NCI-H1092 treated with DMSO at 0.1 percent for 48 hours (cell line): ENCODE measurements at regions not wholly inside any gene's neighbourhood (a gene's known extent, or its start where the extent isn't known, plus 50 kb on each side); places are given as distances from the start of the nearest gene placed in this dataset.
A peak's percentile ranks its signal among the peaks of the same experiment; 100 is the strongest.
"Not testable (repeated sequence)": the region's sequence is repeated elsewhere in the genome, so short reads cannot be mapped to it uniquely, and the experiment has no call there.

Experiments used
- DNase-seq: peaks from one replicate; lab custom pipeline; 2025; lab: John Stamatoyannopoulos, UW

DNA sequence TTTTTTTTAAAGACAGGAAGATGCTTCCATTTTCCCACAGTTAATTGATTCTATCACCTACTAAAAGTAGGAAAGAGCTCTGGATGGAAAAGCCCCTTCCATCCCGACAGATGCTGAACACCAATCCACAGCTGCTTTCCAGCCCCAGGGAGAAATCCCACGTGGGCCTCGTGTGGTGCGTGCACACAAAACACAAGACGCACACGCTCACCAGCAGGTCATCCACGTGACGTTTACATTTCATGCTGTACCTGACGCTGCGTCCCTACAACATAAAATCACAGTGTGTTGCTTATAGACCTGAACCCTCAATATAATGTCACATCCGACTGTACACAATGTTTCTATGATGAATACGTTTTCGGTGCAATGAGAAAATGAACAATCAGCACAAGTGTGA, 50.2 kb upstream of the DACT2 start:
- no peak for DNase-seq

DNA sequence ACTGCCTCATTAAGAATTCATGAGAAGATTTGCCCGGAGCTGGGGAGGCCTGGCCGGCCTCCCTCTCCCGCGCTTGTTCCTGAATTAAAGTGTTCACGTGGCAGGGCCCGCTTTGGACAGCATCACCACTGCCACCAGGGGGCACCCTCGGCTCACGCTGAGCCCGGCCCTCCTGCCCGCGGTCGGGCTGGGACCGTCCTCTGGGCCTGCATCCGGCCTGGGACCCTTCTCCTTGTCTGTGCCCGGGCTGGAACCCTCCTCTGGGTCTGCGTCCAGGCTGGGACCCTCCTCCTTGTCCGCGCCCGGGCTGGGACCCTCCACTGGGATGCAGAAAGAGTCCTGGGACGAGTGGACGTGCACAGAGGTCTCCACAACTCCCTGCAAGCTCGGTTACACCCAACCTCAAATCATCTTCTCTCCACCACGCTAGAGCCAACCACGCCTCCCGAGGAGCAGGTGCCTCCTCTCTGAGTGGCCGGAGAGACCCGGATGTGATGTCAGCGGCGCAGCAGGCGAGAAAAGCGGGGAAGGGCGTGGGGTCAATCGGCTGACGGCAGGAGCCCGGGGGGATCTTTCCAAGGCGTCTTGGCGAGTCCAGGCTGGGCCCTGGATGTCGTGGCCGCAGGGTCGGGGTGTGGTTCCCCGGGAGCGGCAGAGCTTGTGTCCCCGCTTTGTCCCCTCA, 50.9 kb upstream of the DACT2 start:
- DNase-seq, result peak; percentile 82

DNA sequence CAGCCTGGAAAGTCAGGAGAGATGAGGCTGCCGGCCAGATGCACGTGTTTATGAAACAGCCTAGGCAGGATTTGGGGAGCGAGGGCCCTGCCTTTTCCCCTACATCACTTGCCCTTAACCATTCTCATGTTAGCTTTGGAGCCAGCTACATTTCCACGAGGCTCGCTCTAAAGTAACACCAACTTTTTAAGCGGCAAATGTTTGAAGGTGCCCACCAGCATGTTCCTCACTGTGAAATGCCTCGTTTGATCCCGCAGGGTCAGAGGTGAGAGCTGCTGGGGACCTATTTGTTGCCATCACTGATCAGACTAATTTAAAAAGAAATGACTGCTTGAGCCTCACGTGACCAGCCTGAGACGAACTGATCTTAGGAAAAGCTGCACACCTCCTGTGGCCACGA, 51.6 kb upstream of the DACT2 start:
- DNase-seq, result no peak

DNA sequence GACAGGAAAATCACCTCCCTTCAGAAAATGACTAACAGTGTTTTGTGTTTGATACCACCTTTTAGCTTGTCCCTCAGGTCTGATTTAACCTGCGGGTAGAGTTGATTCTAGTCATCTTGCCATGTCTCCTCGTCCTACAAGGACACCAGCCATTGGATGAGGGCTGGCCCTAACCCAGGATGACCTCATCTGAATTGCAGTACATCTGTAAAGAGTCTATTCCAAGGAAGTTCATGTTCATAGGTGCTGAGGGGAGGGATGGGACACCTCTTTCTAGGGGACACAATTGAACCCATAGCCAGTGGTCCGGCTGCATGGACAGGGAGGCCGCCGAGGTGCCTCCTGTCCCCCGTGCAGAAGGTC, 52.0 kb upstream of the DACT2 start:
- DNase-seq, result no peak

- no peak for DNase-seq
These were observed 52.6 kb upstream of the DACT2 start for GRCh38 chr6:168371981-168372711.

DNA sequence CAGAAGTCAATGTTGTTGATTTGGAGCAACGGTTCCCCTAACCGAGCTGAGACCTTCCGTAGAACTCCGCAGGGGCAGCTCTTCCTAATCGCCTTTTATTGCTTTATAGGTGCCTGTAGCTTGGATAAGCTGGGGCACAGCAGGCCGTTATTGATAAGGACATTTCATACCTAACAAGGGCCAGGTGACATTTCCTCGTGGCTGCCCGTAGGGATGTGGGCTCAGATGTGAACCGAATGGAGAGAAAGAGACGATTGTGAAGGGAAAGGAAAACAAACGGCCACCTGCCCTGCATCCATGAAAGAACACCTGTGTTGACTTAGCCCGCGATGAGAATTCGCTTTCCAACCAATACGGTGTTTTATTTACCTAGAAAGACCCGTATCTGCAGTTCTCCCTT, 53.3 kb upstream of the DACT2 start:
- peak; percentile 96 for DNase-seq

DNA sequence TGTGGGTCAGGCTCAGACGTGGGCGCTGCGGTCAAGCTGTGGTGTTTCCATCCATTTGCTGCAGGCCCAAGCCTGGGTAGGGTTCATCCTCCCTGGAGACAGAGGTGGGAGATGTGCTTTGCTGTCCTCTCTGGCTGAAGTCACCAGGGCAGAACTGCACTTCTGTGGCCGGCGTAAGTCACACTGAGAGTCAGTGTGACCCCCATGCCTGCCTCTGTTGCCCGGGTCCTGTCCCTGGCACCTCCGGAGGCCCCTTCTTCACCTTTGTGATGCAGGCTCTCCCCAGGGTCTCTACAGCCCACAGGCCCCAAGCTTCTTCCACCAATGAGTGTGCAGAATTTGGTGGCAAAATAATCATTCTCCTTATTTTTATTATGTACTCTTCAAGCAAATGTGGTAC, 53.8 kb upstream of the DACT2 start:
- DNase-seq, result no peak

GRCh38 chr6:168374051-168374502, 54.5 kb upstream of the DACT2 start:
- peak; percentile 87 for DNase-seq

DNA sequence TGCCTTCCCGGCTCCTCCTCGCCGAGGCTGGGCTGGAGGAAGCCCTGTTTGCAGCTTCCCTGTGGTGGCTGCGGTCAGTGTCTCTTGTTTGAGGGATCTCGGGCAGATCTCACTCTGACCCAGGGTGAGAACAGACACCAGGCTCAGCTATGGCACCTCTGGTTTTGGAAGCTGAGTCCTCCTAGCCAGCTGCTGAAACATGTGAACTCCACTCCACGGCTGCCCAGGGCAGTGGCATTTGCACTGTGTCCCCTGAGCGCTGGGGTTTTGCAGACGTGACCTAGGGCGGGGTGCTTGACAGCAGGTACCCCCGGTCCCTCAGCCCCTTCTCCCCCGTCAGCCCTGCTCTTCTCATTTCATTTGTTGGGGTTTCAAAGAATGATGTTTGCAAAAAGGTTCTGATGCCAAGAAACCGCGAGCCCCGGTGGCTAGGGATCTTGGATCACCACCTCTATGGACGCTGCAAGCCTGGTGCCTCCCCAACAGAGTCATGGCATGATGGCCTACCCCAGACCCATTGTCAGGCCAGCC, 55.0 kb upstream of the DACT2 start:
- DNase-seq, result no peak

GRCh38 chr6:168376120-168376519, 56.5 kb upstream of the DACT2 start:
- peak; percentile 77 for DNase-seq

DNA sequence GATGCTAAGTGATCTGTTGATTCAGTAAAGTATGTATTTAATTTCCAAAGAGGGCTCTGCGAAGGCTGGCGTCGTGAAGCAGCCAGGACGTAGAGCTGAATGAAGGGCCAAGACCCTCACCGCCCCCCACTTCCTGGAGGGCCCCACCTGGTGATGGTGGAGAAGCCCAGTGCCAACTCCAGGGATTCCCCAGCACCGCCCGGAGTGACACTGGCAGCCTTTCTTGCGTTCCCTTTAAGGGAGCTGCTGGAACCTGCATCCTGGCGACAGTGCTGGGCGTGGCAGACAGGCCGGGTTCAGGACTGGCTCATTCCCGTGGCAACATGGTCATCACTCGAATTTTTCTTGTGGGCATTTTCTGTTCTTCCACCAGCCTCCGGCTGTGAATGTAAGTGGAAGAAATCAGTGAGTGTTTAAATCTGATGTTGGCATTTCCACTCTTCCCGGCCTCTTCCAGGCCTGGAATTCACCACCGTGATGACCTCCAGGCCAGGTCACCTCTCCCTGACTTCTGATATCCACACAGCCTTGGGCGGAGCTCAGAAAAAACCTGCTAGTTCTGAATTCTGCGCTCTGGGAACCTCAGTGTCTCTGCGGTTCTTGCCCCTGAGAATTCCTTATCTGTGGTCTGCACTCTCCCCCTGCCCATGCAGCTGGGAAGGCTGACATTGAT, 57.4 kb upstream of the DACT2 start:
- no peak for DNase-seq

GRCh38 chr6:168377484-168377855, 57.9 kb upstream of the DACT2 start:
- peak; percentile 92 for DNase-seq

DNA sequence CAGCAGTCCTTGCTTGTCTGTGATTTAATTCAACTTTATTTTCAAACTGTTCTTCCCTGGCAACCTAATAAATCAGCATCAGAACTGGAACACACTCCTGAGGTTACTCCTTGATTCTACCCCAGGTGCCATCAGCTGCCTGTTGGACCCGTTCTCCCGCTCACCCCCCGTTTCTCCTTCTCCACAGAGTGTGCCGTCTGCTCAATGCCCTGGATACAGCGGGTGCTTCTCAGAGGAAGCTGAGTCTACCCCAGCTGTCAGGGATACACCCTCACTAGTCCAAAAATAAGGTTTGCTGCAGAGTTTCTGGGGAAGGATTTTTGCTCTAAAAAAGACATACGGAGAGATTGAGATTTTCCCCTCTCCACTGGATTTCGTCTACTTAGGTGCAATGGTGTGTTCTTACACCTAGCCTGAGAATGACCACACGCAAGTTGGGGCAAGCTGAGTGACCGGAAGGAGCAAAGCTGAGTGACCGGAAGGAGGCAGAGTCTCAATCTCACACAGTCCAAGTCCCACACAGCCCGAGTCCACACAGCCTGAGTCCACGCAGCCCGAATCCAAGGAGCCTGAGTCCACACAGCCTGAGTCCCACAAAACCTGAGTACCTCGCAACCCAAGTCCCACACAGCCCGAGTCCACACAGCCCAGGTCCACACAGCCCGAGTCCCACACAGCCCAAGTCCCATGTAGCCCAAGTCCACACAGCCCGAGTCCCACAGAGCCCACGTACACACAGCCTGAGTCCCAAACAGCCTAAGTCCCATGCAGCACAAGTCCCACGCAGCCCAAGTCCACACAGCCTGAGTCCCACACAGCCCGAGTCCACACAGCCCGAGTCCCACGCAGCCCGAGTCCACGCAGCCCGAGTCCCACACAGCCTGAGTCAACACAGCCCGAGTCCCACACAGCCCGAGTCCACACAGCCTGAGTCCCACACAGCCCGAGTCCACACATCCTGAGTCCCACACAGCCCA, 58.6 kb upstream of the DACT2 start:
- DNase-seq, result peak; percentile 92

GRCh38 chr6:168379579-168379978, 60.0 kb upstream of the DACT2 start:
- DNase-seq, result not testable (repeated sequence)

GRCh38 chr6:168380166-168380955, 60.6 kb upstream of the SMOC2 start:
- DNase-seq, result not testable (repeated sequence)

DNA sequence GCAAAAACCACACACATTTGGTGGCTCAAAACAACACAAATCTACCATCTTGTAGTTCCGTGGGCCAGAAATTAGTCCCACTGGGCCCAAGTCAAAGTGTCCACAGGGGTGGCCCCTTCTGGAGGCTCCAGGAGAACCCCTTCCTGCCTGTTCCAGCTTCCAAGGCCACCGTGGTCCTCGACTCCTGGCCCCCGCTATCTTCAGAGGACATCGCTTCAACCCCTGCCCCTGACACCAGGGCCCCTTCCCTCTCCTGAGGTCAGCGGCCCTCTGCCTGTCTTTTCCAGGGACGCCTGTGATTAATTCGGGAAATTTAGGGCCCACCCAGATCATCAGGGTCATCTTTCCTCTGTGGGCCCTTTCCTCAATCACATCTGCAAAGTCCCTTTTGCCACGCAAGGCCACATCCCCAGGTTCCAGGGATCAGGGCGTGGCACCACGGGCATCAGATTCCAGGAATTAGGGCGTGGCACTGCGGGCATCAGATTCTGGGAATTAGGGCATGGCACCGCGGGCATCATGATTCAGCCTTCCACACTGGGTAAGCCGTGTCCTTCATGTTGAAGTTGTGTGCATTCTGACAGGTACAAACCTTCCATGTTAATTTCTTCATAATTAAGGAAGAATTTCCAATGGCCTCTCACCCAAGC, 59.9 kb upstream of the SMOC2 start:
- DNase-seq, result no peak

- peak; percentile 77 for DNase-seq
These were observed 59.1 kb upstream of the SMOC2 start for GRCh38 chr6:168381726-168382458.

DNA sequence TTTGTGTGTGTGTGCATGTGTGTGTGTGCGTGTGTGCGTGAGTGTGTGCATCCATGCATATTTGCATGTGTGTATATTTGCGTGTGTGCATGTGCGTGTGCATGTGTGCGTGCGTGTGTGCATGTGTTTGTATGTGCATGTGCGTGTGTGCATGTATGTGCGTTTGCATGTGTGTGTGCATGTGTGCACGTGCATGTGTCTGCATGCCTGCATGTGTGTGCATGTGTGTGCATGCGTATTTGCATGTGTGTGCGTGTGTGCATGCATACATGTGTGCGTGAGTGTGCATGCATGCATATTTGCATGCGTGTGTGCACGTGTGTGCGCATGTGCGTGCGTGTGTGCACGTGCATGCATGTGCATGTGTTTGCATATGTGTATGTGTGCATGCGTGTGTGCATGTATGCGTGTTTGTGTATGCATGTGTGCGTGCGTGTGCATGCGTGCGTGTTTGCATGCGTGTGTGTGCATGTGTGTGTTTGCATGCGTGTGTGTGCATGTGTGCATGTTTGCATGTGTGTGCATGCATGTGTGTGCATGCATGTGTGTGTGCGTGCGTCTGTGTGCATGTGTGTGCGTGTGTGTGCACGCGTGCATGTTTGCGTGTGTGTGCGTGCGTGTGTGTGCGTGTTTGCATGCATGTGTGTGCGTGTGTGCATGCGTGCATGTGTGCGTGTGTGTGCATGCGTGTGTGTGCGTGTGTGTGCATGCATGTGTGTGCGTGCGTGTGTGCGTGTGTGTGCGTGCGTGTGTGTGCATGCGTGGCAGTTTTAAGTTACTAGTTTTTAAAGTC, 57.7 kb upstream of the SMOC2 start:
- DNase-seq, result no peak
